SW480 (cell line): ENCODE measurements at regions not wholly inside any gene's neighbourhood (a gene's known extent, or its start where the extent isn't known, plus 50 kb on each side); places are given as distances from the start of the nearest gene placed in this dataset.

Experiments used
- DNase-seq: peaks from one replicate; pipeline ENCODE4 v3.0.0-alpha.2; 2016; ENCODE audit warnings: low spot score

DNA sequence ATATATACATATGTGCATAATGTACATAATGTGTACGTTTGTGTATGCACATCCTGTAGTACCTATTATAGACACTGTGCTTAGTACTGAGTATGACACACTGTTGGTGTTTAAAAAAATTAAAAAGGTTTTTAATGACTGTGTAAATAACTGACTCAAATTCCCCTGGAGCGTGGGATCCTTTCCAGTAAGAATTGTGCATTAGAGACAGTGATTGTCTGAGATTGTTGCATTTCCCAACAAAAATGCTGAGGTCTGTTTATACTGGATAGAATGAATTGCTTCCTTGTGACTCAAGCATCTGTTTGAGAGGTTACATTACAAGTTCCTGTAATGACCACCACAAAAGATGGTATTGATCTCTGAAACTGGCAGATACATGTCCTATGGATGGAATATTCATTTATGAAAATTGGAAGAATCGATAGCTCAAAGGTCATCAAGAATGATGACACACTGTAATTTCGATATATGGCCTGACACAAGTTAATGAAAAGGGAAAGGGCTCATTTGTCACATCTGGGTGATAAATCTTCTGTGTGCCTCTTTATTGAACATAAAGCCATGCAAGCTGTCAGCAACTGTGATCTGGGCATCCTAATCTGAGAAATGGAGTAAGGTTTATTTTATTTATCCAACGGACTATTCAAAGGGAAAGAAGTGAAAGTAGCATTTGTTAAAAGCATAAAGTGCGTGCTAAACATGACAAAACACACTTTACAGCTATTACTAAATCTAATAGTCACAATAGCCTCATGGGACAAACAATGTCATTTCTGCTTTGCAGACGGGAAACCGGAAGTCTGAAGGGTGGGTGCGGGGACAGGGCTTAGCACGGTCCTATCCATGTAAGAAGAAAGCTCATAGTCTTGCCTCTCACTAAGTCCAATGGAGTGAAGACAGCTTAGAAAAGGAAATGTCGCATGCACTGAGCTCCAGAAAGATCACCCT lies 228.8 kb downstream of the CDH11 start:
- DNase-seq, result no peak

GRCh38 chr16:64889446-64889845 lies 232.4 kb downstream of the CDH11 start:
- no peak for DNase-seq

- no peak for DNase-seq
These were observed 234.2 kb downstream of the CDH11 start for GRCh38 chr16:64887651-64888050.

DNA sequence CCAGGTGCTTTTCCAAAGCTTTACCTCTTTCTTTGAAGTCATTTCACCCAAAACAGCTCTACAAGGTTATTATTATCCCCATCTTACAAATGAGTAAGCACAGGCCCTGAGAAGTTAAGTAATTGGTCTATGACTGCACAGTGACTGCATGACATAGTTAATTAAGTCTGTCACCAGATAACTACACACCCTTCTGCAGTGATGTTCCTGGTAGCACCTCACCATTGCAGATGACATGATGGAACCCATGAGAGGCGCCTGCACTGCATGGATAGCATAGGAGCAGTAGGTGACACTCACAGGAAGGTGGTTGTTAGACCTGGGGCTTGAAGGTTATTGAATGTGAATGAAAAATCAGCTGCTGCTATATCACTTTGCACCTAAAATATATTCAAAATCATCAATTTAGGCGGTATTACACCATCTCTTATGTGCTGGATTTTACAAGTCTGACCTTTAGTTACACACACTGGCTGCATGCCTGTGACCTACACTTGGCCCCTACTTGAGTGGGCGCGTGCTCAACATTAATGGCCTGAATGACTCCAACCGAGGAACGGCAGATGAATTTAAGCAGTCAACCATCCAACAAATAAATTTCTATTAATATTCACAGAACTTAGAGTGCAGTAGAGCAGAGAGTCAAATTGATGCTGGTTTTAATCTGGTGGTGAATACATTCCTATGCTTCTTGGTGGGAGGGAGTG lies 239.6 kb downstream of the CDH11 start:
- DNase-seq, result no peak

GRCh38 chr16:64880994-64881393 lies 240.9 kb downstream of the CDH11 start:
- no peak for DNase-seq

GRCh38 chr16:64880006-64880405 lies 241.9 kb downstream of the CDH11 start:
- DNase-seq, result no peak

DNA sequence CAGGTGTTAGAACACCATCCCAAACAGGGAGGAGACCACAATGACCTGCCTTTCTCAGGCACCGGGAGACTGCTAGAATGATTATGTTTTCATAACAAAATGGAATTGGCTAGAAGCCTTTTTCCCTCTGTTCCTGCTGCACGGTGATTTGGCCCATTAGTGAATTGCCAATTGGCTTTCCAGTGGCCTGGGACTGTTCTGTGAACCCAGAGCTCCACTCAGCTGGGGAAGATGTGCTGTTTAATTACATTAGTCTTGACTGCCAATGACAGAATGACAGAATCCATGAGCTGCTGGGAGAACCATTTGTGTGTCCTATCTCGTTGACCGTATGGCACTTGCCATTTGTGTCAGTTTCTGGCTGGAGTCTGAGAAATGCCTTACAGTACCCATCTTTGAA lies 242.9 kb downstream of the CDH11 start:
- no peak for DNase-seq

DNA sequence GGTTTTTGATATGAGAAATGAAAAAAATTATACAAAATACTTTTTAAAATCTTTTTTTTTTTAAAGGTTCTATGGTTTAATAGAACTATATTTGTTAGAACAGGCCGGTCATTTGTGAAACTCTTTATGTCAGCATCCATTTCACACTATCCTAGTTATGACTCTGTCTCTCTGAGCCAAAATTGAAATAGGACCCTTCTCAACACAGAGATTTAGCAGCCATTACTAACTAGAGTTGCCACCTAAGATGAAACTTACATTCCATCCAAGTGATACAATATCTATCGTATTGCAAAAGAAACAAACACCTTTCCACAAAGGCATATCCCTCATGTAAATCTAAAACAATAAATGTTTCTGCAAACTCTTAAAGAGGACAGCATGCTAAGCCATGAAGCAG lies 249.8 kb downstream of the CDH11 start:
- DNase-seq, result no peak

- no peak for DNase-seq
These were observed 251.0 kb downstream of the CDH11 start for GRCh38 chr16:64870859-64871258.

- DNase-seq, result no peak
These were observed 252.1 kb downstream of the CDH11 start for GRCh38 chr16:64869781-64870180.

DNA sequence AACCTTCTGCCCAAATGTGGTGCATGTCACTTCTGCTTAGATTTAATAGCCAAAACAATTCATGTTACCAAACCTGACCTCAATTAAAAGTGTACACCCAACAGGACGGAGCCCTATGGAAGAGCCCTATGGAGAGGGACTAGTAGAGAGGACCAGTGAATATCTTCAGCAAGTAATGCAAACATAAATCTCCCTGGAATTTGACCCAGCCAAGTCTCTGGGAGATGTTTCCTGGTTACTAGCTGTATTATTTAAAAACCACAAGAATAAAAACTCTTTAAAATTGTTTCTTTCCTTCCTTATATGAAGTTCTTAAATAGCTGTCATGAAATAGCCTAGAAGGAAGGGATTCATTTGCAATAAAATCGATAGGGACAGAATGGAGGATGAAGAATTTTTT lies 255.8 kb downstream of the CDH11 start:
- no peak for DNase-seq

GRCh38 chr16:64865069-64865696 lies 256.7 kb downstream of the CDH11 start:
- no peak for DNase-seq

- DNase-seq, result no peak
These were observed 257.5 kb downstream of the CDH11 start for GRCh38 chr16:64864232-64864809.

DNA sequence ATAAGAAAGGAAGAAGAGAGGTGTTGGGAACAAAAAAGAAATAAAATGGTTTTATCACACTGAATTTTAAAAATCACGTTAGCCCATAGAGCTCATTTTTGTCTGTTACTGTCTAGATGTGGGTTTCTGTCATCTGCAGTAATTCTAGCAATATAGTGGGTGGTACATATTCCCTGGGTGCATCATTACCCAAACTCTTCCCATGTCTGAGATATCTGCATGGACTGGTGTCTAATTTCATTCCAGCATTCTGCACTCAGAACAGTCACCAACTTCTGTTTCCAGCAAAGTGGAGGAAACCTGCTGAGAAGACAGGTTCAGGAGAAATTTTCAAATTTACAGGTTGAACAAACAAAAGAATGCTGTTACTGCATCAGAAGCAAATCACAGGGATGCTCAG lies 263.8 kb downstream of the CDH11 start:
- DNase-seq, result no peak

DNA sequence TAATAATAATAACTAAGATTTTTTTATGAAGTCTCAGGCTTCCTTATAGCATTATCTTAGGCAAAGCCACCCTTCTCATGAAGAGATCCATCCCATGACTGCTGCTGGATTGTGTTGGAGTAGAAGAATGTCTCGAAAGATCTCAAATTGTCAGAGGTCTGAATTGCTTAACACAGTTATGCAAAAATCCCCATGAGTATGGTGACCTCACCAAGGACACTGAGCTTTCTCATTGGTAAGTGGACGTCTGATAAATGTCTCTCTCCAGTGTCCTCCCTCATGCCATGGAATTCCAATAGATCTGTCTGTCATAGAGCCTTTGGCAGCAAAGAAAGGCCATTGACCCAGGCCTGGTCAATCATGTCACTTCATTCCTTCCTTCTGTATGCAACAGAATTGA lies 264.5 kb downstream of the CDH11 start:
- DNase-seq, result no peak

DNA sequence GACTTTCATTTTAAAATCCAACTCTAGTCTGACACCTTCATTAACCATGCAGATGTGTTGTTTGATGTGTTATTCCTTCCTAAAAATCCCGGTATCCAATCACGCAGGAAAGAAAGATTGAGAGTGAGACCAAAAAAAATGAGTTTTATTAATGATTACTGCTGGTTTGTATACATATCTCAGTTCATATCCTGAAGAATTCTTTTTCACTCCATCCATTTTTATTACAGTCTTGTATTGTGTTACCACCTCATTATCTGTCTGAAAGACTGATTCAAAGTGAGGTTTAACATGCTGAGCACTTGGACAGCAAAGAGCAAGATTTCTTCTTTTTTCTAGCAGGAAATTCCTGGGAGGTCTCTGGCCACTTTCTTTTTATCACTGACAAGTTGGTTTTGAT lies 268.3 kb downstream of the CDH11 start:
- DNase-seq, result no peak

DNA sequence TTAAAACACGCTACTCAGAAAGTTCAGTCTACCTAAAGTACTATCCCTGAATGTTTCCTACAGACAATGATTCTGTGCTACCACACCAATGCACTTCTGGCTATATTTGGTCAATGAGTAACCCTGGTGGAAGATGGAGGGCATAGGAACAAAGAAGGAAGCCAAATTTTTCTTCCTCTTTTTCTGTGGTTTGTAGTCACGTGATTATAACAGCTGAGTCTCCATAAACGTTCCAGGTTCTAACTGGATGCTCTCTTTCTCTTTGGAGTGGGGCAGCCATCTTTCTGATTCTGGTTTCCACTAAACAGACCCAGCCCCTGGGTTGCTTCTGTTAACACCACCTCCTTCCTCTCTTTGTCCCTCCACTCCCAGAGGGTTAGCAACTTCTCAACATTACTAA lies 274.9 kb downstream of the CDH11 start:
- DNase-seq, result no peak

GRCh38 chr16:64845071-64845470 lies 276.8 kb downstream of the CDH11 start:
- no peak for DNase-seq

GRCh38 chr16:64841482-64841881 lies 280.4 kb downstream of the CDH11 start:
- no peak for DNase-seq

- DNase-seq, result no peak
These were observed 280.8 kb downstream of the CDH11 start for GRCh38 chr16:64841071-64841470.

DNA sequence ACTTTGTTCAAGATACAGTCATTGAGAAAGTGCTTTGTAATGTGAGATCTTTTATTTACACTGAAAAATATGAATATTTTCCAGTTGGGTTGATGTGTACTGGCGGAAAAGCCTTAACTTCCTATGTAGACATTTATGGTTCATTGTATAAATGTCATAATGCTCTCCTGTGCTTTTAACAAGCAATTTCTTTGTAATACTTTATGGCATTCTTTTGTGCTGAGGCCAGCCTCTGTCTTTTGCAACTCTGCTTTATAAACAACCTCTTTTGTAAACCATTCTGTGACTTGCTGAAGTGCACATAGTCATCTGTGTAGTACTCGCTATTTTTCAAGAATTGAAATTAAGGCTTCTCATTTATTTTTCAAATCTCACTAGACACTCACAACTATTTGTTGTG lies 291.2 kb downstream of the CDH11 start:
- no peak for DNase-seq

DNA sequence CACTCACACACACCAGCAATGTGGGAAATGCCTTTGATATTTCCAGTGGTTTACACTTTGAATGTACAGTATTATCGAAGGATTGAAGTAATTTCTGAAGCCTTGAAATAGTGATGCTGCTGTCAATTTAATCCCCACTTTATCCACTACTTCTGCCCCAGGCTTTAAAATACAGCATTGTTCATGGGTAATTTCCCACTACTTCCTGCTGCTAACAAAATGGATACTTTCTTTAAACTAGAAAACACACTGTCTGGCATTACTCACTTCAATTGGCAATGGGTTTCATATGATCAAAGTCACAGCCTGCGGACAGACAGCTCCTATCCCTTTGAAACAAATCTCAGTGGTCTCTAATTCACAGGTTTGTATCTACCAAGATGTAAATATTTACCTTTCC lies 292.2 kb downstream of the CDH11 start:
- DNase-seq, result no peak

GRCh38 chr16:64826374-64826773 lies 295.5 kb downstream of the CDH11 start:
- DNase-seq, result no peak
